ENCODE measurements at regions not wholly inside any gene's neighbourhood (a gene's known extent, or its start where the extent isn't known, plus 50 kb on each side); places are given as distances from the start of the nearest gene placed in this dataset.

DNA sequence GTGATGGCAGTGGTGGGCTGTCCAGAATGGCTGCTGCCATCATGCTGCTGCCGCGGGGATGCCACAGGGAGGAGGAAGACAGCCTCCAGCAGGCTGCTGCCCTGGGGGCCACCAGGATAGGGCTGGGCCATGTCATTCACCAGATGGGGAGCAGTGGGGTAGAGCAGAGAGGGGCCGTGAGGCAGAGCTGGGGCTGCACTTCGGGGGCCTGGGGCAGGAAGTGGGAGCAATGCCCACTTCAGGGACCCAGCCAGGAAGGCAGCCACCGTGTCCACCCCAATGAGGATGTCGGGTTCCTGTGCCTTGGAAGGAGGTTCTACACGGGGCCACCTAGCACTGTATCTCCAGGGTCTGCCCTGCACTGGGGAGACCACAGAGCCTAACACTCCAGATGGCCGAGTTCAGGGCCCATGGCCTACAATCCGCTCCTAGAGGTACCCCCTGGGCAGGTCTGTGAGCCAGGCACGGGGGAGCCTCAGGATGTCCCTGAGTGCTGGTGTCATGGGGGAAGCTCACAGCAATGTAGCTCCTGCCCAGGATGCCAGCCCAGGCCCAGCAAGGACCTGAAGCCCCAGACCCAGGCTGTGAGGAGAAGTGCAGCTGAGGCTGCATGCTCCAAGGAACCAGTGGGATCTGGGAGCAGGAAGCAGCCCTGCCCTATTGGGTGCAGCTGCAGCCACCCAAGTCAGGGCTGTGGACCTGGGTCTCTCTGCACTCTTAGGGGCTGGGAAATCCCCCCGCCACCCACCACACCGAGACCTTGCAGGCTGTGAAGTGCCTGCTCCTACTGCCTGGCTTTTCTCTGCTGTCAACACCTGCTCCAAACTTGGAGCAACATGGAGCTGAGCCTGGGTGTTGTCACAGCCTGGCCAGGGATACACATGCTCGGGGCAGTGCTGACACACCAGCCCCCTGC lies 140.3 kb downstream of the PDHA2 start:
- no peaks in the 10 kb centered on the region for H3K4me1 ChIP-seq (ENCODE audit: control insufficient read depth in 1 of 2, insufficient read depth in 2 of 2, low read length in 2 of 2)
- RAD21 ChIA-PET (ENCODE audit: low non-redundant PET in 1 of 2, low total read pairs in 2 of 2, uncharacterized antibody in 2 of 2, unreplicated experiment in 2 of 2), result no interaction called here
- H4K20me1 ChIP-seq (ENCODE audit: insufficient read depth), result no peaks in the 10 kb centered on the region
- H3K27ac ChIP-seq (ENCODE audit: low read depth, low read length), result no peak overlapping the region
- TF ChIP-seq, protein P1, sequence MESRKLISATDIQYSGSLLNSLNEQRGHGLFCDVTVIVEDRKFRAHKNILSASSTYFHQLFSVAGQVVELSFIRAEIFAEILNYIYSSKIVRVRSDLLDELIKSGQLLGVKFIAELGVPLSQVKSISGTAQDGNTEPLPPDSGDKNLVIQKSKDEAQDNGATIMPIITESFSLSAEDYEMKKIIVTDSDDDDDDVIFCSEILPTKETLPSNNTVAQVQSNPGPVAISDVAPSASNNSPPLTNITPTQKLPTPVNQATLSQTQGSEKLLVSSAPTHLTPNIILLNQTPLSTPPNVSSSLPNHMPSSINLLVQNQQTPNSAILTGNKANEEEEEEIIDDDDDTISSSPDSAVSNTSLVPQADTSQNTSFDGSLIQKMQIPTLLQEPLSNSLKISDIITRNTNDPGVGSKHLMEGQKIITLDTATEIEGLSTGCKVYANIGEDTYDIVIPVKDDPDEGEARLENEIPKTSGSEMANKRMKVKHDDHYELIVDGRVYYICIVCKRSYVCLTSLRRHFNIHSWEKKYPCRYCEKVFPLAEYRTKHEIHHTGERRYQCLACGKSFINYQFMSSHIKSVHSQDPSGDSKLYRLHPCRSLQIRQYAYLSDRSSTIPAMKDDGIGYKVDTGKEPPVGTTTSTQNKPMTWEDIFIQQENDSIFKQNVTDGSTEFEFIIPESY (IDR thresholded peaks at IDR 0.05; ENCODE audit: extremely low read depth, insufficient replicate concordance, low read length), result no peak
- no peak for TF ChIP-seq POLR2AphosphoS5 (IDR thresholded peaks at IDR 0.05; ENCODE audit: low read depth, low read length)
- TF ChIP-seq FOSL1 (IDR thresholded peaks at IDR 0.05; ENCODE audit: low read depth), result no peak
- no peak for TF ChIP-seq SIN3A (IDR thresholded peaks at IDR 0.05; ENCODE audit: low read depth)
- TF ChIP-seq, protein P2, sequence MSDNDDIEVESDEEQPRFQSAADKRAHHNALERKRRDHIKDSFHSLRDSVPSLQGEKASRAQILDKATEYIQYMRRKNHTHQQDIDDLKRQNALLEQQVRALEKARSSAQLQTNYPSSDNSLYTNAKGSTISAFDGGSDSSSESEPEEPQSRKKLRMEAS (IDR thresholded peaks at IDR 0.05), result no peak
- no peak for TF ChIP-seq SP1 (IDR thresholded peaks at IDR 0.05; ENCODE audit: low read depth)
- no peak overlapping the region for H2AFZ ChIP-seq (ENCODE audit: low read depth, low read length, poor library complexity, severe bottlenecking)
- CTCF ChIA-PET, result no interaction called here
- H3K4me3 ChIP-seq (replicated peaks in 1 of 2; ENCODE audit: low read depth in 1 of 2, low read length in 2 of 2), result no peak overlapping the region
- ATAC-seq (no peak), DNase-seq (ENCODE audit: low read depth, low spot score) (no peak)
- H3K79me2 ChIP-seq (ENCODE audit: insufficient read depth, low read length), result no peaks in the 10 kb centered on the region
- POLR2A ChIA-PET, result no interaction called here
- no peak overlapping the region for H3K9ac ChIP-seq (ENCODE audit: low read length)
- intact Hi-C loops (cut with micrococcal nuclease), result no loop called here
- no TSS peak for BruUV-seq (replicated peaks)
- H3K9me2 ChIP-seq (ENCODE audit: insufficient read depth), result no peaks in the 10 kb centered on the region
- H3K4me2 ChIP-seq (ENCODE audit: low read length), result no peak overlapping the region
- H3K27me3 ChIP-seq (ENCODE audit: insufficient read depth, low read length), result no peaks in the 10 kb centered on the region
- no peaks in the 10 kb centered on the region for H3K36me3 ChIP-seq (ENCODE audit: control insufficient read depth in 1 of 2, insufficient read depth in 2 of 2, low read length in 2 of 2)
- no peaks in the 10 kb centered on the region for H3K9me3 ChIP-seq (ENCODE audit: control insufficient read depth in 1 of 2, insufficient read depth in 1 of 2, low read depth in 1 of 2, low read length in 2 of 2)
